GM18498 (cell line): ENCODE measurements at regions not wholly inside any gene's neighbourhood (a gene's known extent, or its start where the extent isn't known, plus 50 kb on each side); places are given as distances from the start of the nearest gene placed in this dataset.
"Not testable (repeated sequence)": the region's sequence is repeated elsewhere in the genome, so short reads cannot be mapped to it uniquely, and the experiment has no call there.

Experiments
- ATAC-seq: cut with Tn5 transposase; IDR thresholded peaks from one replicate; pipeline ENCODE4 v1.9.1; 2021; ENCODE audit warnings: mild to moderate bottlenecking, moderate library complexity; ENCODE audit not compliant: unreplicated experiment

GRCh38 chr5:67659288-67659687 lies 462.7 kb upstream of the CD180 start:
- no peak for ATAC-seq

- ATAC-seq: no peak
Measured at GRCh38 chr5:67657055-67657454, 460.5 kb upstream of the CD180 start.

GRCh38 chr5:67652201-67652600 lies 455.6 kb upstream of the CD180 start:
- ATAC-seq: no peak

- no peak for ATAC-seq
Measured at GRCh38 chr5:67651180-67651579, 454.6 kb upstream of the CD180 start.

GRCh38 chr5:67648201-67648671 lies 451.6 kb upstream of the CD180 start:
- no peak for ATAC-seq

- ATAC-seq: no peak
Measured at GRCh38 chr5:67647772-67648171, 451.2 kb upstream of the CD180 start.

- no peak for ATAC-seq
Measured at GRCh38 chr5:67644221-67644920, 447.8 kb upstream of the CD180 start.

GRCh38 chr5:67643536-67643935 lies 446.9 kb upstream of the CD180 start:
- ATAC-seq: no peak

GRCh38 chr5:67639976-67640375 lies 443.4 kb upstream of the CD180 start:
- no peak for ATAC-seq

- ATAC-seq: no peak
Measured at GRCh38 chr5:67639313-67639712, 442.7 kb upstream of the CD180 start.

- no peak for ATAC-seq
Measured at GRCh38 chr5:67636850-67637524, 440.4 kb upstream of the CD180 start.

GRCh38 chr5:67636091-67636490 lies 439.5 kb upstream of the CD180 start:
- ATAC-seq: no peak

GRCh38 chr5:67627079-67627478 lies 430.5 kb upstream of the CD180 start:
- not testable (repeated sequence) for ATAC-seq

- no peak for ATAC-seq
Measured at GRCh38 chr5:67623078-67623477, 426.5 kb upstream of the CD180 start.

- no peak for ATAC-seq
Measured at GRCh38 chr5:67620424-67621397, 424.1 kb upstream of the CD180 start.

GRCh38 chr5:67619636-67620035 lies 423.0 kb upstream of the CD180 start:
- ATAC-seq: no peak

GRCh38 chr5:67619235-67619634 lies 422.6 kb upstream of the CD180 start:
- ATAC-seq: no peak

GRCh38 chr5:67617051-67617450 lies 420.5 kb upstream of the CD180 start:
- no peak for ATAC-seq

- ATAC-seq: no peak
Measured at GRCh38 chr5:67612961-67613360, 416.4 kb upstream of the CD180 start.

- ATAC-seq: no peak
Measured at GRCh38 chr5:67610186-67610912, 413.8 kb upstream of the CD180 start.

- no peak for ATAC-seq
Measured at GRCh38 chr5:67607958-67608357, 411.4 kb upstream of the CD180 start.
